Spleen (tissue), 7 donors: ENCODE measurements at regions not wholly inside any gene's neighbourhood (a gene's known extent, or its start where the extent isn't known, plus 50 kb on each side); places are given as distances from the start of the nearest gene placed in this dataset.

Experiments used
- CTCF ChIP-seq, 11 experiments: fragments of 200-600 bp in 7 of 11; fragments of 450-650 bp in 4 of 11; sonication (generic) in 4 of 11; IDR thresholded peaks in 8 of 11; conservative IDR thresholded peaks in 3 of 11; 1 replicate in 7 of 11; 2 replicates in 4 of 11; pipeline versions ENCODE4 v1.4.0 to v1.8.0; 2016 to 2021; ENCODE audit warnings: antibody characterized with exemption in 11 of 11, inconsistent platforms in 4 of 11, mild to moderate bottlenecking in 1 of 11
- POLR2A ChIP-seq, 3 donors: fragments of 450-650 bp; IDR thresholded peaks; one replicate each; pipeline ENCODE4 v1.5.1; 2017; ENCODE audit warnings: antibody characterized with exemption in 3 of 3, mild to moderate bottlenecking in 1 of 3
- POLR2AphosphoS5 ChIP-seq, 3 donors: sonication (generic); formaldehyde crosslinking; IDR thresholded peaks; one replicate each; pipeline ENCODE4 v1.5.1; 2017; ENCODE audit warnings: antibody characterized with exemption in 3 of 3
- donor health status: DM: no; HTN: no; CAD: no; lungs with moderate emphysema.
- donor health status: DM: no; HTN: no; CAD: no.
- donor health status: DM: no; HTN: no; CAD: no.

- TF ChIP-seq CTCF (IDR thresholded peaks at IDR 0.05 in 8 of 11, conservative IDR thresholded peaks at IDR 0.05 in 3 of 11) (no peak), POLR2A (IDR thresholded peaks at IDR 0.05) (no peak), POLR2AphosphoS5 (IDR thresholded peaks at IDR 0.05) (no peak)
These were observed 258.3 kb downstream of the GADD45G start for GRCh38 chr9:89863141-89863540.
